Pulmonary artery endothelial cell (primary cell): ENCODE measurements at regions not wholly inside any gene's neighbourhood (a gene's known extent, or its start where the extent isn't known, plus 50 kb on each side); places are given as distances from the start of the nearest gene placed in this dataset.

Experiments used
- DNase-seq: peaks from one replicate; pipeline ENCODE4 v3.0.0-alpha.2; 2011; ENCODE audit warnings: low read depth, low spot score

- no peak for DNase-seq
Observed at GRCh38 chr15:61798631-61799030, 261.6 kb downstream of the VPS13C start.

- DNase-seq = no peak
Observed at GRCh38 chr15:61796056-61796455, 264.2 kb downstream of the VPS13C start.

GRCh38 chr15:61794881-61795280 lies 265.4 kb downstream of the VPS13C start:
- DNase-seq = no peak

GRCh38 chr15:61794276-61794675 lies 266.0 kb downstream of the VPS13C start:
- no peak for DNase-seq

GRCh38 chr15:61784734-61785133 lies 275.5 kb downstream of the VPS13C start:
- DNase-seq = no peak

- DNase-seq = no peak
Observed at GRCh38 chr15:61780278-61780980, 279.8 kb downstream of the VPS13C start.

- no peak for DNase-seq
Observed at GRCh38 chr15:61777689-61778088, 282.6 kb downstream of the VPS13C start.

- DNase-seq = no peak
Observed at GRCh38 chr15:61769557-61769956, 290.7 kb downstream of the VPS13C start.

GRCh38 chr15:61768131-61768530 lies 292.1 kb downstream of the VPS13C start:
- DNase-seq = no peak

- no peak for DNase-seq
Observed at GRCh38 chr15:61764981-61765380, 295.3 kb downstream of the VPS13C start.

GRCh38 chr15:61764141-61764540 lies 296.1 kb downstream of the VPS13C start:
- DNase-seq = no peak

- DNase-seq = no peak
Observed at GRCh38 chr15:61762676-61763075, 297.6 kb downstream of the VPS13C start.

GRCh38 chr15:61759639-61760038 lies 300.6 kb downstream of the VPS13C start:
- DNase-seq = no peak

- no peak for DNase-seq
Observed at GRCh38 chr15:61756071-61756820, 304.0 kb downstream of the VPS13C start.

GRCh38 chr15:61755467-61755866 lies 304.8 kb downstream of the VPS13C start:
- no peak for DNase-seq

- DNase-seq = no peak
Observed at GRCh38 chr15:61753018-61753710, 307.1 kb downstream of the VPS13C start.

- DNase-seq = no peak
Observed at GRCh38 chr15:61752001-61752400, 308.2 kb downstream of the VPS13C start.

- DNase-seq = no peak
Observed at GRCh38 chr15:61750271-61751084, 309.8 kb downstream of the VPS13C start.

- no peak for DNase-seq
Observed at GRCh38 chr15:61749169-61749568, 311.1 kb downstream of the VPS13C start.

GRCh38 chr15:61748529-61748928 lies 311.7 kb downstream of the VPS13C start:
- no peak for DNase-seq

- no peak for DNase-seq
Observed at GRCh38 chr15:61746589-61746988, 313.7 kb downstream of the VPS13C start.
